ENCODE measurements at regions not wholly inside any gene's neighbourhood (a gene's known extent, or its start where the extent isn't known, plus 50 kb on each side); places are given as distances from the start of the nearest gene placed in this dataset.
"Not testable (repeated sequence)": the region's sequence is repeated elsewhere in the genome, so short reads cannot be mapped to it uniquely, and the experiment has no call there.

GRCh38 chr21:32082466-32082865 lies 196.4 kb downstream of the MIS18A start:
- Histone ChIP-seq H3K4me3 (no peak overlapping the region), H3K27ac (no peak overlapping the region), H3K27me3 (peaks cover 0 to 13% (median 0%) of the 10 kb centered on the region in 4 donors), H3K36me3 (no peaks in the 10 kb centered on the region), H3K9me3 (no peaks in the 10 kb centered on the region), H3K4me1 (no peaks in the 10 kb centered on the region)
- intact Hi-C loops (cut with DNase I) = no loop called here
- 60 to 67% methylated on average over 5 of the region's 5 CpGs for WGBS, 2 donors
- no peak for TF ChIP-seq CTCF (IDR thresholded peaks at IDR 0.05)
- no peak for TF ChIP-seq POLR2A (IDR thresholded peaks at IDR 0.05)
- DNase-seq = no peak

GRCh38 chr21:32073593-32073992 lies 200.8 kb downstream of the HUNK start:
- H3K27me3 ChIP-seq = peaks cover 0 to 6% (median 0%) of the 10 kb centered on the region in 4 donors
- H3K9me3 ChIP-seq = no peaks in the 10 kb centered on the region
- DNase-seq = no peak
- no peak overlapping the region for H3K27ac ChIP-seq
- H3K4me1 ChIP-seq = no peaks in the 10 kb centered on the region
- no peaks in the 10 kb centered on the region for H3K36me3 ChIP-seq
- no peak for TF ChIP-seq CTCF (IDR thresholded peaks at IDR 0.05)
- TF ChIP-seq POLR2A (IDR thresholded peaks at IDR 0.05) = no peak
- intact Hi-C loops (cut with DNase I) = no loop called here
- WGBS, 2 donors = 50 to 69% methylated on average over 2 to 3 of the region's 6 CpGs
- H3K4me3 ChIP-seq = no peak overlapping the region

GRCh38 chr21:32073190-32073589 lies 200.4 kb downstream of the HUNK start:
- Histone ChIP-seq H3K27me3 (peaks cover 0 to 6% (median 0%) of the 10 kb centered on the region in 4 donors), H3K27ac (no peak overlapping the region), H3K4me1 (no peaks in the 10 kb centered on the region), H3K4me3 (no peak overlapping the region), H3K36me3 (no peaks in the 10 kb centered on the region), H3K9me3 (no peaks in the 10 kb centered on the region)
- no peak for DNase-seq
- TF ChIP-seq CTCF (IDR thresholded peaks at IDR 0.05) (no peak), POLR2A (IDR thresholded peaks at IDR 0.05) (no peak)
- WGBS, 2 donors = 40 to 87% methylated on average over 1 to 4 of the region's 6 CpGs
- intact Hi-C loops (cut with DNase I) = no loop called here

- H3K27ac ChIP-seq; H3K36me3 ChIP-seq; H3K9me3 ChIP-seq; H3K4me3 ChIP-seq; H3K27me3 ChIP-seq; H3K4me1 ChIP-seq; intact Hi-C loops (cut with DNase I); DNase-seq: not testable (repeated sequence)
- WGBS, 2 donors = 49 to 63% methylated on average over 2 of the region's 2 CpGs
Measured at GRCh38 chr21:32071620-32072019, 198.8 kb downstream of the HUNK start.

- TF ChIP-seq CTCF (IDR thresholded peaks at IDR 0.05) (no peak), POLR2A (IDR thresholded peaks at IDR 0.05) (no peak)
- Histone ChIP-seq H3K36me3 (no peaks in the 10 kb centered on the region), H3K4me1 (no peaks in the 10 kb centered on the region), H3K27ac (no peak overlapping the region), H3K4me3 (no peak overlapping the region), H3K9me3 (no peaks in the 10 kb centered on the region), H3K27me3 (peaks cover 0 to 6% (median 0%) of the 10 kb centered on the region in 4 donors)
- intact Hi-C loops (cut with DNase I) = no loop called here
- DNase-seq = no peak
- 77 to 82% methylated on average over 8 to 9 of the region's 10 CpGs for WGBS, 2 donors
Measured at GRCh38 chr21:32070676-32071330, 198.0 kb downstream of the HUNK start.

GRCh38 chr21:32070126-32070525 lies 197.3 kb downstream of the HUNK start:
- no peaks in the 10 kb centered on the region for H3K36me3 ChIP-seq
- H3K27me3 ChIP-seq = peaks cover 0 to 6% (median 0%) of the 10 kb centered on the region in 4 donors
- H3K4me3 ChIP-seq = no peak overlapping the region
- H3K27ac ChIP-seq = no peak overlapping the region
- no peak for DNase-seq
- H3K4me1 ChIP-seq = no peaks in the 10 kb centered on the region
- intact Hi-C loops (cut with DNase I) = no loop called here
- 76 to 78% methylated on average over 5 of the region's 5 CpGs for WGBS, 2 donors
- TF ChIP-seq CTCF (IDR thresholded peaks at IDR 0.05) = no peak
- no peak for TF ChIP-seq POLR2A (IDR thresholded peaks at IDR 0.05)
- H3K9me3 ChIP-seq = no peaks in the 10 kb centered on the region
